GM23248 (cell line): ENCODE measurements at regions not wholly inside any gene's neighbourhood (a gene's known extent, or its start where the extent isn't known, plus 50 kb on each side); places are given as distances from the start of the nearest gene placed in this dataset.

Experiments used
- EZH2 ChIP-seq: fragments of 200-600 bp; sonication (generic); IDR thresholded peaks from 2 replicates; pipeline ENCODE4 v1.6.1; 2018; ENCODE audit warnings: antibody characterized with exemption, mild to moderate bottlenecking; ENCODE audit not compliant: insufficient read depth, poor library complexity, severe bottlenecking
- EZH2phosphoT487 ChIP-seq: fragments of 200-600 bp; sonication (generic); IDR thresholded peaks from 2 replicates; pipeline ENCODE4 v1.6.1; 2018; ENCODE audit warnings: antibody characterized with exemption, moderate library complexity, mild to moderate bottlenecking, low read depth; ENCODE audit not compliant: insufficient read depth

DNA sequence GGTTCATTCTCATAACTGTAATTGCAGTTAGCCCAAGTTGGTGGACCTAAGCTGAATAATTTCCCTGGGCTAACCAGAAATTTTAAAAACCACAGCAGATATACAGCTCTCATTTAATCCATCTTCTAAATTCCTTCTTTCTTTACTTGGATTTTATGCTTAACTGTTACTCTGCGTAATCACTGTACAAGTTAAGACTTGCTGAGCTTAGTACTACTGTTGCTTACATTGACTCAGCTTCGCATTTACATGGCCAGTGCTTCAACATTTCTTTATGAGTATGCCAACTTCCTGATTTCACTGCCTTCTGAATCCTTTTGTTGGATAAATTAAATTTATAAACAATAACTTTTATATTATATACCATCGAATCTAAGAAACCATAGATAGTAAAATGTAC is 147.4 kb downstream of the SLC38A4 start:
- TF ChIP-seq EZH2phosphoT487 = no peak
- no peak for TF ChIP-seq EZH2
